ENCODE measurements at regions not wholly inside any gene's neighbourhood (a gene's known extent, or its start where the extent isn't known, plus 50 kb on each side); places are given as distances from the start of the nearest gene placed in this dataset.
"Not testable (repeated sequence)": the region's sequence is repeated elsewhere in the genome, so short reads cannot be mapped to it uniquely, and the experiment has no call there.

- Histone ChIP-seq H3K36me3 (ENCODE audit: insufficient read depth, low read length) (no peaks in the 10 kb centered on the region), H3K27ac (ENCODE audit: low read depth, low read length) (no peak overlapping the region), H2AFZ (ENCODE audit: low read length, unreplicated experiment) (no peak overlapping the region)
Measured at GRCh38 chr4:112076919-112077608, 68.2 kb upstream of the FAM241A start.

GRCh38 chr4:112077743-112078142, 67.5 kb upstream of the FAM241A start:
- no peak overlapping the region for H2AFZ ChIP-seq (ENCODE audit: low read length, unreplicated experiment)
- no peaks in the 10 kb centered on the region for H3K27me3 ChIP-seq (ENCODE audit: insufficient read depth, low read length)
- no peak overlapping the region for H3K4me3 ChIP-seq (ENCODE audit: low read depth, low read length)
- H3K4me1 ChIP-seq (ENCODE audit: control insufficient read depth, insufficient read depth, low read length, unreplicated experiment): peaks cover 6% of the 10 kb centered on the region
- no peak overlapping the region for H3K27ac ChIP-seq (ENCODE audit: low read depth, low read length)
- no peaks in the 10 kb centered on the region for H3K36me3 ChIP-seq (ENCODE audit: insufficient read depth, low read length)
- no peaks in the 10 kb centered on the region for H3K79me2 ChIP-seq (ENCODE audit: control insufficient read depth, insufficient read depth, low read length, unreplicated experiment)

More at GRCh38 chr4:112076919-112077608, 68.2 kb upstream of the FAM241A start:
- Histone ChIP-seq H3K4me3 (ENCODE audit: low read depth, low read length) (no peak overlapping the region), H3K27me3 (ENCODE audit: insufficient read depth, low read length) (no peaks in the 10 kb centered on the region), H3K4me1 (ENCODE audit: control insufficient read depth, insufficient read depth, low read length, unreplicated experiment) (no peaks in the 10 kb centered on the region), H3K79me2 (ENCODE audit: control insufficient read depth, insufficient read depth, low read length, unreplicated experiment) (no peaks in the 10 kb centered on the region)

GRCh38 chr4:112082954-112083586, 62.2 kb upstream of the FAM241A start:
- no peak overlapping the region for H2AFZ ChIP-seq (ENCODE audit: low read length, unreplicated experiment)
- H3K36me3 ChIP-seq (ENCODE audit: insufficient read depth, low read length): no peaks in the 10 kb centered on the region
- H3K4me1 ChIP-seq (ENCODE audit: control insufficient read depth, insufficient read depth, low read length, unreplicated experiment): peaks cover 32% of the 10 kb centered on the region
- no peaks in the 10 kb centered on the region for H3K79me2 ChIP-seq (ENCODE audit: control insufficient read depth, insufficient read depth, low read length, unreplicated experiment)
- peak overlapping the region; percentile 69 for H3K27ac ChIP-seq (ENCODE audit: low read depth, low read length)
- H3K4me3 ChIP-seq (ENCODE audit: low read depth, low read length): no peak overlapping the region
- no peaks in the 10 kb centered on the region for H3K27me3 ChIP-seq (ENCODE audit: insufficient read depth, low read length)

- Histone ChIP-seq H3K79me2 (ENCODE audit: control insufficient read depth, insufficient read depth, low read length, unreplicated experiment) (no peaks in the 10 kb centered on the region), H3K4me3 (ENCODE audit: low read depth, low read length) (no peak overlapping the region), H3K36me3 (ENCODE audit: insufficient read depth, low read length) (no peaks in the 10 kb centered on the region), H3K27me3 (ENCODE audit: insufficient read depth, low read length) (no peaks in the 10 kb centered on the region), H2AFZ (ENCODE audit: low read length, unreplicated experiment) (peak overlapping the region; percentile 50), H3K27ac (ENCODE audit: low read depth, low read length) (peak overlapping the region; percentile 69), H3K4me1 (ENCODE audit: control insufficient read depth, insufficient read depth, low read length, unreplicated experiment) (peaks cover 32% of the 10 kb centered on the region)
Measured at GRCh38 chr4:112083587-112084347, 61.5 kb upstream of the FAM241A start.

- no peak overlapping the region for H3K27ac ChIP-seq (ENCODE audit: low read depth, low read length)
- no peak overlapping the region for H3K4me3 ChIP-seq (ENCODE audit: low read depth, low read length)
- H2AFZ ChIP-seq (ENCODE audit: low read length, unreplicated experiment): peak overlapping the region; percentile 35
- H3K4me1 ChIP-seq (ENCODE audit: control insufficient read depth, insufficient read depth, low read length, unreplicated experiment): peaks cover 32% of the 10 kb centered on the region
- no peaks in the 10 kb centered on the region for H3K27me3 ChIP-seq (ENCODE audit: insufficient read depth, low read length)
- H3K36me3 ChIP-seq (ENCODE audit: insufficient read depth, low read length): no peaks in the 10 kb centered on the region
- H3K79me2 ChIP-seq (ENCODE audit: control insufficient read depth, insufficient read depth, low read length, unreplicated experiment): no peaks in the 10 kb centered on the region
Measured at GRCh38 chr4:112085156-112086035, 59.9 kb upstream of the FAM241A start.

GRCh38 chr4:112086036-112086434, 59.2 kb upstream of the FAM241A start:
- Histone ChIP-seq H3K4me3 (ENCODE audit: low read depth, low read length) (no peak overlapping the region), H3K27me3 (ENCODE audit: insufficient read depth, low read length) (no peaks in the 10 kb centered on the region), H3K4me1 (ENCODE audit: control insufficient read depth, insufficient read depth, low read length, unreplicated experiment) (peaks cover 32% of the 10 kb centered on the region), H3K36me3 (ENCODE audit: insufficient read depth, low read length) (no peaks in the 10 kb centered on the region), H2AFZ (ENCODE audit: low read length, unreplicated experiment) (no peak overlapping the region), H3K79me2 (ENCODE audit: control insufficient read depth, insufficient read depth, low read length, unreplicated experiment) (no peaks in the 10 kb centered on the region), H3K27ac (ENCODE audit: low read depth, low read length) (no peak overlapping the region)

GRCh38 chr4:112086661-112087060, 58.6 kb upstream of the FAM241A start:
- H2AFZ ChIP-seq (ENCODE audit: low read length, unreplicated experiment); H3K27ac ChIP-seq (ENCODE audit: low read depth, low read length): not testable (repeated sequence)
- 0 out of 2 replicates have a peak overlapping the region, but pooled peaks have one; percentile 25 for H3K4me3 ChIP-seq (ENCODE audit: low read depth, low read length)

GRCh38 chr4:112092330-112092729, 52.9 kb upstream of the FAM241A start:
- not testable (repeated sequence) for H2AFZ ChIP-seq (ENCODE audit: low read length, unreplicated experiment); H3K27me3 ChIP-seq (ENCODE audit: insufficient read depth, low read length); H3K79me2 ChIP-seq (ENCODE audit: control insufficient read depth, insufficient read depth, low read length, unreplicated experiment); H3K4me3 ChIP-seq (ENCODE audit: low read depth, low read length); H3K27ac ChIP-seq (ENCODE audit: low read depth, low read length); H3K4me1 ChIP-seq (ENCODE audit: control insufficient read depth, insufficient read depth, low read length, unreplicated experiment); H3K36me3 ChIP-seq (ENCODE audit: insufficient read depth, low read length)

More at GRCh38 chr4:112086661-112087060, 58.6 kb upstream of the FAM241A start:
- not testable (repeated sequence) for H3K27me3 ChIP-seq (ENCODE audit: insufficient read depth, low read length); H3K36me3 ChIP-seq (ENCODE audit: insufficient read depth, low read length); H3K79me2 ChIP-seq (ENCODE audit: control insufficient read depth, insufficient read depth, low read length, unreplicated experiment)
- peaks cover 32% of the 10 kb centered on the region for H3K4me1 ChIP-seq (ENCODE audit: control insufficient read depth, insufficient read depth, low read length, unreplicated experiment)

- Histone ChIP-seq H3K27me3 (ENCODE audit: insufficient read depth, low read length) (no peaks in the 10 kb centered on the region), H3K79me2 (ENCODE audit: control insufficient read depth, insufficient read depth, low read length, unreplicated experiment) (no peaks in the 10 kb centered on the region), H2AFZ (ENCODE audit: low read length, unreplicated experiment) (no peak overlapping the region), H3K27ac (ENCODE audit: low read depth, low read length) (no peak overlapping the region), H3K4me1 (ENCODE audit: control insufficient read depth, insufficient read depth, low read length, unreplicated experiment) (no peaks in the 10 kb centered on the region), H3K36me3 (ENCODE audit: insufficient read depth, low read length) (no peaks in the 10 kb centered on the region), H3K4me3 (ENCODE audit: low read depth, low read length) (no peak overlapping the region)
Measured at GRCh38 chr4:112093636-112094202, 51.5 kb upstream of the FAM241A start.

GRCh38 chr4:112094330-112094729, 50.9 kb upstream of the FAM241A start:
- Histone ChIP-seq H3K4me3 (ENCODE audit: low read depth, low read length) (no peak overlapping the region), H3K27me3 (ENCODE audit: insufficient read depth, low read length) (no peaks in the 10 kb centered on the region), H3K4me1 (ENCODE audit: control insufficient read depth, insufficient read depth, low read length, unreplicated experiment) (no peaks in the 10 kb centered on the region), H3K36me3 (ENCODE audit: insufficient read depth, low read length) (no peaks in the 10 kb centered on the region), H3K27ac (ENCODE audit: low read depth, low read length) (no peak overlapping the region), H2AFZ (ENCODE audit: low read length, unreplicated experiment) (no peak overlapping the region), H3K79me2 (ENCODE audit: control insufficient read depth, insufficient read depth, low read length, unreplicated experiment) (no peaks in the 10 kb centered on the region)
